Upper lobe of left lung (tissue), 4 donors: ENCODE measurements at regions not wholly inside any gene's neighbourhood (a gene's known extent, or its start where the extent isn't known, plus 50 kb on each side); places are given as distances from the start of the nearest gene placed in this dataset.

Source experiments
- POLR2A ChIP-seq, 4 donors: fragments of 450-650 bp; IDR thresholded peaks; one replicate each; pipeline ENCODE4 v1.5.1; 2016 to 2017; ENCODE audit warnings: antibody characterized with exemption in 4 of 4, mild to moderate bottlenecking in 2 of 4
- TF ChIP-seq, protein P1 (sequence below), 6 experiments: fragments of 450-650 bp in 4 of 6; fragments of 200-600 bp in 2 of 6; sonication (generic) in 2 of 6; IDR thresholded peaks; one replicate each; pipeline ENCODE4 v1.5.1; 2016 to 2019; ENCODE audit warnings: antibody characterized with exemption in 6 of 6

DNA sequence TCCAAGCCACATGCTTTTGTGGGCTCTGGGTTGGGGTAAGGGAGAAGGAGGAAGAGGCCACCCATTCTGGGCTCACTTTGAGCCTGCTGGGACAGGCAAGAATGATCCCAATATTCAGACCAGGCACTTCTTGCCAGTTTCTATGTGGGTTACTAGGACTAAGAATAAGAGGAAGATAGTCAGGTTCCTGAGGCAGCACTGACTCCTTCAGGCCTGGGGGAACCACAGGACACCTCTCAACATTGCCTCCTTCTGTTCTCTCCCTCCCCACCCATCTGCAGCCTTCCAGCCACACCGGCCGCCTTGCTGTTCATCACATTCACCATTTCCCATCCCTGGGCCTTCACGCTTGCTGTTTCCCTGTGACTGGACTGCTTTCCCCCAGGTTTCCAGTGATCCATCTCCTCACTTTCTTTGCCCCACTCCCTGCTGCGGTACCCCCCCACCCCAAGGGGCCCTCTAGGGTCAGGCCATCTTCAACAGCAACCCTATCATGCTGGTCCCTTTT lies 69.2 kb upstream of the SIRPA start:
- TF ChIP-seq POLR2A (IDR thresholded peaks at IDR 0.05): no peak
- TF ChIP-seq, protein P1, sequence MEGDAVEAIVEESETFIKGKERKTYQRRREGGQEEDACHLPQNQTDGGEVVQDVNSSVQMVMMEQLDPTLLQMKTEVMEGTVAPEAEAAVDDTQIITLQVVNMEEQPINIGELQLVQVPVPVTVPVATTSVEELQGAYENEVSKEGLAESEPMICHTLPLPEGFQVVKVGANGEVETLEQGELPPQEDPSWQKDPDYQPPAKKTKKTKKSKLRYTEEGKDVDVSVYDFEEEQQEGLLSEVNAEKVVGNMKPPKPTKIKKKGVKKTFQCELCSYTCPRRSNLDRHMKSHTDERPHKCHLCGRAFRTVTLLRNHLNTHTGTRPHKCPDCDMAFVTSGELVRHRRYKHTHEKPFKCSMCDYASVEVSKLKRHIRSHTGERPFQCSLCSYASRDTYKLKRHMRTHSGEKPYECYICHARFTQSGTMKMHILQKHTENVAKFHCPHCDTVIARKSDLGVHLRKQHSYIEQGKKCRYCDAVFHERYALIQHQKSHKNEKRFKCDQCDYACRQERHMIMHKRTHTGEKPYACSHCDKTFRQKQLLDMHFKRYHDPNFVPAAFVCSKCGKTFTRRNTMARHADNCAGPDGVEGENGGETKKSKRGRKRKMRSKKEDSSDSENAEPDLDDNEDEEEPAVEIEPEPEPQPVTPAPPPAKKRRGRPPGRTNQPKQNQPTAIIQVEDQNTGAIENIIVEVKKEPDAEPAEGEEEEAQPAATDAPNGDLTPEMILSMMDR (IDR thresholded peaks at IDR 0.05): no peak
